SKM-1 (cell line): ENCODE measurements at regions not wholly inside any gene's neighbourhood (a gene's known extent, or its start where the extent isn't known, plus 50 kb on each side); places are given as distances from the start of the nearest gene placed in this dataset.

Experiments
- DNase-seq: peaks from one replicate; lab custom pipeline; 2025; ENCODE audit not compliant: unreplicated experiment; lab: John Stamatoyannopoulos, UW

DNA sequence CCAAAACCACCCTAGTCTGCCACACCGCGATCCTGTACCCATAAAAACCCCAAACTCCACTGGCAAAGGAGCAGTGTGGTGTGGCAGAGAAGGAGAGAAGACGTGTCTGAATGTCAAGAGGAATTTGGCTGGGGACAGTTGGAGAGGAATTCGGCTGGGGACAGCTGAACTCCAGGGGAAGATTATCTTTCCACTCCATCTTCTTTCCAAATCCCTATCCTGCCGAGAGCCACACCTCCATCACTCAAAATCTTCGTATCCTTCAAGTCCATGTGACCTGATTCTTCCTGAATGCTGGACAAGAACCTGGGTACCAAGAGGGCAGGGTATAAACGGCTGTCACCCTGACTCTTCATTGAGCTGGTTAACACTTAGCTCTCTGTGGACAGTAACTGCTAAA, 448.1 kb downstream of the ARHGEF28 start:
- no peak for DNase-seq

DNA sequence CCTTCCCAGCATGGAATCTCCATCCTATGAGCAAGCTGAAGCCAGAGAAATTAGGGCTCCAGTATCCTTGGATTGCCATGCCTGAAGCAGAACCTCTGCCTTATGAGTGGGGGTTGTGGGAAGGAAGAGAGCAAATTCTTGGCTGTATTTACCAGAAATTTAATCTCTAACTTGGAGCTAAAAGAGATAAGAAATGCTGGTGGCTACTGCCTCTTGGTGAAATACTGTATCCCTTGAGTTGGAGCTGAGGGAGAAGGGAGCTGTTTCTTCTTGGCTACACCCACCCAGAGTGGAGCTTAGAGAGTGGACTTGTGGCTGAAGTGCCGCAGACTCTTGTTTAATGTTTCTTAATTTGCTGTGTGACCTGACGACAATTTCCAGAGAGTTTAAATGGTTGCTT, 447.3 kb downstream of the ARHGEF28 start:
- no peak for DNase-seq

DNA sequence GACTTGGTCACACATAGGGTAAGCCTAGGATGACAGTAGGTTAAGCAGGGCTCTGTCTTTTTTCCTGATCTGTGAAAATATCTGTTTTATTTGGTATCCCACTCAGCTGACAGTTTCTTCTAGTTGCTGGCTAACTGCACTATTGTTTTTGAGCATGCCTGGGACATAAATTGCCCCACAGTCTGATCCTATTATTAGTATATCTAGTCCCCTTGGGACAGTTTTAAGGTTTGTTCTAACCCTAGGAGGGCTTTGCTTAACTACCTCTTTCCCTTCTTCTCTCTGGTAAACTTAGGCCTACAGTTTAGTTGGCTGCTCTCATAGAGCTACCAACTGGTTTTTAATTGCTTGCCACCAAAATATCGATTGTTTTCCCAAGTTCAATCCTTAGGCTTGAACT, 446.6 kb downstream of the ARHGEF28 start:
- DNase-seq: no peak

DNA sequence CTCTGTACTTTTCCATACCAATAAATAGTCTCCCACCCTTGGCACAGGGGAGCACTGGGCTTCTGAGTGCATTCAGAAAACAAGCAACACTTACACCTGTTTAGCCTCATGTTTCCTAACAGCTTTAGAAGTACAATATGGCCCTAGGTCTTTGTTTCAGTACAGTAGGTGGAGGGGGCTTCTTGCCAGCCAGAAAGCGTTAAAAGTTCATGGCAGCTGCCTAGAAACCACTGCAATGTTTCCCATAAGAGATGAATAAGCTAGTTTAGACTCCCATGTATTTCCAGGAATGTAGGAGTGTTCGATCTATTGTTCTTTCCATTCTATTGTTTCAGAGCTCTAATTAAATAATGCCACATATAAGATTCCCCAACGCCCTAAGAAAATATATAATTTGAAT, 444.8 kb downstream of the ARHGEF28 start:
- DNase-seq: no peak

DNA sequence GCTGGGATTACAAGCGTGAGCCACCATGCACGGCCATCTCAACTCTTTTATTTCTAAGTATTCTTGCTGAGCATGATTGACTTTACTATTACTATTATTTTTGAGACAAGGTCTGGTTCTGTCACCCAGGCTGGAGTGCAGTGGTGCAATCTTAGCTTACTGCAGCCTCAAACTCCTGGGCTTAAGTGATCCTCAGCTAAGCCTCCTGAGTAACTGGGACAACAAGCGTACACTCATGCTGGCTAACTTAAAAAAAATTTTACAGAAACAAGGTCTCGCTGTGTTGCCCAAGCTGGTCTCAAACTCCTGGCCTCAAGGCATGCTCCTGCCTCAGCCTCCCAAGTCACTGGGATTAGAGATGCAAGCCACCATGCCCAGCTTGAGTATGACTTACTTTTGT, 443.7 kb downstream of the ARHGEF28 start:
- DNase-seq: no peak

DNA sequence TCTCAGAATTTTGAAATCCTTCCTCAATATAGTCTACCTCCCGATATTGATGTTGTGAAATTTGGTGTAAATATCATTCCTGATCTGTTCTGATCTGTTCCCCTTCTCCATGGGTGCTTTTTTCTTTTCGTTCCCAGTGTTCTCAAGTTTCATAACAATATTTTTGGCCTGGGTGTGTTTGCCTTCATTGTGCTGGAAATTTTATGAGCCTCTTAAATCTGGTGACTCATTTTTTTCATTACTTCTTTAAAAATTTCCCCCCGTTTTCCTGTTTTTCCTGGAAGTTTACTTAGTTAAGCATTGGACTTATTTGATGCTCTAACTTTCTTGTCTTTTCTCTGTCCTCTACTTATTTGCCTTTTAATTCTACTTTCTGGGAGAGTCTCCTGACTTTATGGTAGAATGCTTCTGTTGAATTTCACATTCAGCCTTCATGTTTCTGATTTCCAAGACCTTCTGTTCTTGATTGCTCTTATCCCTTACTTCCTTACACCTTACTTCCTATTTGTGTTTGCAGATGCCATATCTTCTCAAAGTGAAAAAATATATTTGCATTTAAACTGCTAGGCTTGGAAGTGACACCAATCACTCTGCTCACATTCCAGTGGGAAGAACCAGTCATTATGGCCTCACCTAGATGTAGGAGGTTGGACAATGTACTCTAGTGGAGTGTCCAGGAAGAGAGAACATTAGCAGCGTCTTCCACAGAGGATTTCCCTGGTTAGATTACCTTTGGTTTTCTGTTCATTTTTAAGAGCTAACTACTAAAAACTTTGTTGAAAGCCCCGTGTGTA, 441.9 kb downstream of the ARHGEF28 start:
- DNase-seq: no peak

DNA sequence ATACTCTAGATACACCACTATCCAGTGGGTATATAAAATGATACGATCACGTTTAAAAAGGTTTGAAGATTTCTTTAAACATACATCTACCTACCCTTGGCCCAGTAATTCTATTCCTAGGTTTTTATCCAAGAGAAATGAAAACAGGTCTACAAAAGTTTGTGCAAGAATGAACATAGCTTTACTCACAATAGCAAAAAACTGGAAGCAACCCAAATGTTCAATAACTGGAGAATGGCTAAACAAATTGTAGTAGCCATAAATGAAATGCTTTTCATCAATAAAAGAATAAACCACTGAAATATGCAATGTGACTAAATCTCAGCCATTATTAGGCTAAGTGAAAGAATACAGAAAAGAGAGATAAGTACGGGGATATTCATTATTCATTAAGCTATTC, 438.9 kb downstream of the ARHGEF28 start:
- DNase-seq: no peak

DNA sequence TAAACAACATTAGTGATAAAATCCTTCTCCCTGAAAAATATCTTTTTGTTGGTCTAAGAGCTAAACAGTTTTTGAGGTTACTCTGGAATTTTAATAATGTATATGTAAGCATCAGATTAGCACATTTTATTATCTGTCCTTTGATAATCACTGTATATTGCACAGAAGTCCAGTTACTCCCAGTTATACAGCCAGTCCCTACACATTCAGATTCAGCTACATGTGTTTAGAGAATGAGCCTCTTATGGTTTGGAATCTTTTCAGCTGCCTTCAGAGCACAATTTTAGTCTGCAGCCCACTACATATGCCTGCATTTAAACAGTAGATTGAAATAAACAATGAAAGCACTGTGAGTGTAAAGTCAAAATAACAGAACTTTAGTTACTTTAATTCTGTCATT, 438.2 kb downstream of the ARHGEF28 start:
- DNase-seq: no peak

DNA sequence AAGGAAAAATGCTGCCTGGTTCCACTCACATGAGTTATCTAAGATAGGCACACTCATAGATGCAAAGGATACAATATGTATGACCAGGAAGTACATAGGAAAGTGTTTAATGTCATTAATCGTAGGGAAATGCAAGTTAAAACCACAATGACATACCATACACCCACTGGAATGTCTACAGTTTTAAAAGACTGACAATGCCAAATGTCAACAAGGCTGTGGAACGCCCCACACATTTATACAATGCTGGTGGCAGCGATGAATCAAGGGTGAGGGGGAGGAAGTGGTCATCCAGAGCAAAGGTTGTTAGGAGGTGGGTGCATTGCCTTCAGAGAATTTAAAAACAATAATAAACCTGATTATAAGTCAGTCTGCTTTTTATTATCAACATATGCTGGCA, 437.8 kb downstream of the ARHGEF28 start:
- DNase-seq: no peak

DNA sequence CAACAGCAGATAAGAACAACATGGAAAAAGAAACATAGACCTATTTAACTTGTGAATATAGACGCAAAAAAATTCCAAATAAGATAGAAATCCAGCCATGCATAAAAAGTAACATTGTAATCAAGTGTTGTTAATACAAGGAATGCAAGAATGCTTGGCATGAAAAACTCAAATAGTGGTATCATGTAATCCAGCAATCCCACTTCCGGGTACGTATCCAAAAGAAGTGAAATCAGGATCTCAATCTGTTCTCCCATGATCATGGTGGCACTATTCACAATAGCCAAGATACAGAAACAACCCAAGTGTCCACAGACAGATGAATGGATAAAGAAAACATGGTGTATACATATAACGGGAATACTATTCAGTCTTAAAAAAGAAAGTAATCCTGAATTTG, 437.4 kb downstream of the ARHGEF28 start:
- no peak for DNase-seq

DNA sequence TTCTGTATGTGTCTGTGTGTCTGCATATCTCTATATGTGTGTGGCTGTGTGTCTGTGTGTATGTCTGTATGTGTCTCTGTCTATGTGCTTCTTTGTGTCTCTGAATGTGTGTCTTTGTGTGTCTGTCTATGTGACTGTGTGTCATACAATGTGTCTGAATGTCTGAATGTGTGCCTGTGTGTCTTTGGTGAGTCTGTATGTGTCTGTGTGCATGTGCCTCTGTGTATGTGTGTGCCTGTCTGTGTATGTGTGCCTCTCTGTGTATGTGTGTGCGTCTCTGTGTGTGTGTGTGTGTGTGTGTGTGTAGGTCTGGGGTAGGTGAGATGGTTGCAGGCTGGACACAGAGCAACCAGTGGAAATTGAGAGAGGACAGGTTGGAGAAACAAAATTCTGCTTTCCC, 435.3 kb downstream of the ARHGEF28 start:
- no peak for DNase-seq

DNA sequence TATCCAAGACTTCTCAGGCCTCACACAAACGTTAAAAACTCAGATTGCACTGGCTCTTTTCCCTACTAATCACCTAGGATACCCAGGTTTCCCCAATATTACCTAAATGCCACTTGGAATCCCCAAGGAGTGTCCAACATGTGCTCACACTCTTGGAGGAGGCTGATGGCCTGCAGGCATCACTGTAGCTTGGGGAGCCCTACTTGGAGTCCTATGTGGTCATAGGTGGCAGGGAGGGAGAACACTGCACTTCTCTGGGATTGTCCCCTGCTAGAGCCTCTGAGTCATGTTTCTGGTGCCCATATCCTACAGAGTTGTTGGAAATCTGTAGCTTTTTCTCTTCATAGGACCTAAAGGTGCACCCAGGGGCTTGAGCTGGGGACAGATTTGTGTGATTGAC, 433.7 kb downstream of the ARHGEF28 start:
- DNase-seq: no peak

DNA sequence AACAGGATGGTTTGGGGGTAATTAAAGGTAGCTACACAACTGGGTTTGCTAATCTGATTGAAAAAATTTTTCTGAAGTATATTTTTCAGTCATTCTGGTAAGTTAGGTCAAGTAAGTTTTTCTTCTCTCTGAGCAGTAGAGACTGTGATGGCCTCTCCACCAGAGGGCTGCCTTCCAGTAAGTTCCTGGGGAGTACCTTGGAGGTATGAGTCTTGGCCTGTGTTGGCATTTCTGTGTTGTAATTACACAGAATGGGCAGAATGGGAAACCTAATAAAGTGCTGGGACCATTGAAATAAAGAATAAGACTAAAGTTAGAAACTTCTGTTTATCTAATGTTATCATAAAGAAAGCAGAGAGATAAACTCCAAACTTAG, 430.8 kb downstream of the ARHGEF28 start:
- no peak for DNase-seq

DNA sequence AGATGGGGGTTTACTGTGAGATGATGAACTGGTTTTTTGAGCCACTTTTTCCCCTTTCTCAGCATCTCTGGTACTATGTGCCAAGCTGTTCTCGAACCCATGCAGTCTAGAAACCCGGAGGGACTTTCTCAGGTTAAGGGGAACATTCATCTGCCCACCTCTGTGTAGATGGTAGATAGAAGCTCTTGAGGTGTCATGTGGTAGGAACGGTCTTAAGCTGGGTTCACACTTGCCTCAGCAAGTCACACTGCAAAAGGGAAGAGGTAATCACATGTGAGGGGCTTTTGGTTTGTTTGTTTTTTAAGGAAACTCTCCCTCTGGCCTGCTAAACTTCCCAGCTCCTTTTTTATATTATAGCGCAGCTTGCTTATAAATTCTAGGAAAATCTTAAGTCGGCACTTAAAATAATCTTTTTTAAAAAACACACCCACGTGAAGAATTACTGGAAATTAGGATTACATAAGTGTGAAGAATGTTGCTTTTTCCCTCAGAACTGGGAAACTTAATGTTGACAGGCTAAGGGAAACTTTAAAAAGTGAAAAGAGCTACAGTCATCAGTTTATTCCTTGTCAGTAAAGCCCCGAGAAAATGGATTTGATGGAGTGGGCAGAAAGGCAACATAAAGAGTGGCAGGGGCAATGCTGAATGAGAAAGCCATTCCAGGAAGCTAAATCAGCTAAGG, 430.3 kb downstream of the ARHGEF28 start:
- DNase-seq: no peak

DNA sequence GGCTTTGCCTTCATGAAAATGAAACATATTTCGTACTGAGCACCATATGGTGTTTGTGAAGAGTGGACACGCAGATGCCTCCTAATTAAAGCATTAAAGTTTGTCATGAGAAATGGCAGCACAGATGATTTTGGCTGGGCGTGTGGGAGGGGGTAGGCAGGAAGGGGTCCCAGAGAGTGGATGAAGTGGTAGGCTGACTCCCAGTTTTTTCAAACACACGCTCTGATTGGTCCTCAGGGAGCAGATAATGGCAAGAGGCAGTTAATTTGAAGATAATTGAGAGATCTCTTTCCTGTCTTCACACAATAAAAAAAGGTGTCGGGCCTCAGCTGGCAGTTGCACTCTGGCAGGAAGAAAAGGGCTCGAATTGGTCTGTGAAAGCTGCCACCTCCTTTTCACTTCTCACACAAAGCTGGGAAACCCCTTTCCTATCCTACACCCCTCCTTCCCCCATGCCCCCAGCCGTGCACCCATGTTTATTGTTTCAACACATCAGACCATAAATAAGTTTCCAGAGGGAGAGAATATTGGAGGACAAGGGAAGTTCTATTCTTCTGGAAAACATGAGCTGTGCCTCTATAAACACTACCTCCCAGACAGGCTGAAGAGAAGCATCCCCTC, 429.6 kb downstream of the ARHGEF28 start:
- DNase-seq: no peak

DNA sequence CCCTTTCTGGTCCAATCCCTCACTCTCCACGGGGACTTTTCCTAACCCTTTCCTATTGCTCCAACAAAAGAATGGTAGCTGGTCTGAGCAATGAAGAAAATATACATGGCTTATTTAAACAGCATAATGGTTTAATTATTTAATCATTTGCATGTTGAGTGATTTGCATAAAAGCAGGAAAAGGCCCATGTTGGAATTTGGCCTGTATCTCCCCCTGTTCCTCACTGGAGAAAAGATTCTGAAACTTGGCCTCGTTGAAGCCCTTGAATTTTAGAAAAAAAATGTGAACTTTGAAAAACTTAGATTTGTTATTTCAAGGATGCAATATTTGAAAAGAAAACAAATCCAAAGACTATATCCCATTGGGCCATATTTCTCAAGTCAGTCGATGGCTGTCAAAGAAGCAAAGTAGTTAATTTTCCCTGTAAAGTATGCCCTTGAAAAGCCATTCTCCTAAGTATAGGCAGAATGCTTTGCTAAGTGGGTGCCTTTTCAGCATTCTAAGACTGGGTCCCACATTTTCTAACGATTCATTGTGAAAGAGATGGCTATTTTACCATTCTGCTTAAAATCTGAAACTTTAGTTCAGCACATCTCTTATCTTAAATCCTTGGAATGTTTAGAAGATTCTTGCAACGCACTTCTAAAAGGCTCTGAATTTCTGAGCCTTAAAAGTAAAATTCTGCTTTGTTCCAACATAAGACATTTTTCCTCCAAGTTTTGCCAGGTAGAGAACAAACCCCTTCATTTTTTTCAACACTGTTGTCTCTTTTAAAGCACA, 428.8 kb downstream of the ARHGEF28 start:
- DNase-seq: no peak

DNA sequence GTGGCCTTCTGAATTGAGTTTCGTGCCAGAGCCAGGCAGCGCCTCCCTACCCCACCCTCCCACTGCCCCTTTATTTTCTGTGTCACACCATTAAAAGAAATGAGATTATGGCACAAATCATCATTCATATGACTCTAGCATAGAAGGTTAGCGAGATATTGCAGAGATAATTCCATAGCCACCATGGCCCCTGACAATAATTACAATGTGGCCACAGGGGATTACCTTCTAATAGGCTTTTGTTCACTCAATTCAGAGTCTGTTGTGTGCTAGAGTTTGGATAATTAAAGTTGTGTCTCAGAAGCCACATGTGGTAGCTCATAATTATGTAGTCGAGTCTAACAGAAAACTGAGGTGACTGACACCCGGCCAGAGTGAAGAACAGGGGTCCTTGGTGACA, 428.1 kb downstream of the ARHGEF28 start:
- no peak for DNase-seq

DNA sequence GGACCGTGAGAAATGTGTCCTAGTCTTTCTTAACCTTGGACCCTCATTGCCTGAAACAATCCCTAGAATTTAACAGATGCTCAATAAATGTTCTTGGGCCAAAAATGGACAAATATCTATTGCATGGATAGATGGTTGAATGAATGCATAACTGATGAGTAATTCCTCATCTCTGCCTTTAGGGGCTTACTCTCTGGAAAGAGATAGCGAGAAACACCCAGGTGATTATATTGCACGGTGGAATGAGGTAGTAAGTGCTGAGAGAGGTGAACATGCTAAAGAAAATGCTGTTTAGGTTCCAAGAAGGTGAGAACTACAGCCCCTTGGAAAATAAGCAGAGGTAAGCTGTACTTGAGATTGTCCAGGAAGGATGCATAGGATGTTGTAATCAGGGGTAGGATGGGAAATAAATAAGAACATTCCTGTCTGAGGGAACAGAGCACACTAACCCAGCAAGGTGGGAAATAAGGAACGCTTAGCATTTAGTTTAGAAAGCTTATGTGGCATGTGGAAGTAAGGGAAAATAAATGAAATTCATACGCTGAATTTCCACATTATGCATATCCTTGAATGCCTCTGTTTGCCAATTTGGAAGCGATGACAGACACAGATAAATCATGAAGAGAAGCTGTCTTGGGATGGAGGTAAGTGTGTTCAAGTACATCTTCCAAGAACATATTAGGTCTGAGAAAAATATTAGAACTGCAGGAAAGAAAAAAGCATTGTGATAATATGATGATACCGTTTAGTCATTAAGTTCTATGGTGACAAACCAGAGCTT, 426.6 kb downstream of the ARHGEF28 start:
- no peak for DNase-seq

DNA sequence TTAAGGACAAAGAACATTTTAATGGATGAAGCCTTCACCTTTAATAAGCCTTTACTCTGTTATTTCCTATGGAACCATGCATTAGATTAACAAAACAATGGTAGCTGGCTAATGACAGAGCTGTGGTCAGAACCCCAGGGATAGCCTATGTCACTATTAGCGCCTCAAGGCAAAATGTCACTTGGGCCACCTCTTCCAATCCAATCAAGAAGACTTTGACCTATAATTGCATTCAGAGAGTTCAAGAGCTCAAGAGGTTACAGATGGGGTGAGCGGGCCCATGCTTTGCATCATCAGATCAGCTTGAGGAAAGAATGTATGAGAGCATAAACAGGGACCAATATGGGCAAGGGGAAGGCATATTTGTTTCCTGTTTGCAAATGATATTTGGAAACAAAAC, 425.1 kb downstream of the ARHGEF28 start:
- DNase-seq: no peak

DNA sequence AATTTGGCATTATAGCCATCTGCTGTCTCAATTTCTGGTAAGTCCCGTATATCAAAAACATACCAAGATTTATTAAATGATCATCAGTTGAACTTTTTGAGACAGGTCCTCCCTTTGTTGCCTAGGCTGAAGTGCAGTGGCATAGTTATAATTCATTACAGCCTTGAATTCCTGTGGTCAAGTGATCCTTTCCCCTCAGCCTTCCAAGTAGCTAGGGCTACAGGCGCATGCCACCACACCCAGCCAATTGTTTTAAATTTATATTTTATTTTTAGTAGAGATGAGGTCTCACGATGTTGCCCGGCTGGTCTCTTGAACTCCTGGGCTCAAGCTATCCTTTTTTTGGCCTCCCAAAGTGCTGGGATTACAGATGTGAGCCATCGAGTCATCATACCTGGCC, 418.9 kb downstream of the ARHGEF28 start:
- DNase-seq: no peak

DNA sequence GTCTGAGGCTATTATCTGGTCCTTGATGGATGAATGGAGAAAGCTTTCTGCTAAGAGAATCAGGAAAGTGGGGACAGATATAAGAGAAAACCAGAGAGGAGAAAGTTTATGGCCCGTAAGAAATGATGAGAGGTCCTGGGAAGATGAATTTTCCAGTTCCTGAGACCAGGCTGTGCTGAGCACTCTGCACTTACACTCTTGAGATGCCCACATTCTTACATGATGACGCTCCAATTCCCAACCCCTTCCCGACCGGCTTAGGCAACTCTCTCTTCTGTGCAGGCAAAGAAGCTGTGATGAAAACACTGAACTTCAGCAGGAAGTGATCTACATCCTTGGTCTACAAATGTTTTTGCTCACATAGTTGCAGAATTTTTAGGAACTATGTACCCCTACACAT, 417.0 kb downstream of the ARHGEF28 start:
- no peak for DNase-seq
